ENCODE measurements at regions not wholly inside any gene's neighbourhood (a gene's known extent, or its start where the extent isn't known, plus 50 kb on each side); places are given as distances from the start of the nearest gene placed in this dataset.

DNA sequence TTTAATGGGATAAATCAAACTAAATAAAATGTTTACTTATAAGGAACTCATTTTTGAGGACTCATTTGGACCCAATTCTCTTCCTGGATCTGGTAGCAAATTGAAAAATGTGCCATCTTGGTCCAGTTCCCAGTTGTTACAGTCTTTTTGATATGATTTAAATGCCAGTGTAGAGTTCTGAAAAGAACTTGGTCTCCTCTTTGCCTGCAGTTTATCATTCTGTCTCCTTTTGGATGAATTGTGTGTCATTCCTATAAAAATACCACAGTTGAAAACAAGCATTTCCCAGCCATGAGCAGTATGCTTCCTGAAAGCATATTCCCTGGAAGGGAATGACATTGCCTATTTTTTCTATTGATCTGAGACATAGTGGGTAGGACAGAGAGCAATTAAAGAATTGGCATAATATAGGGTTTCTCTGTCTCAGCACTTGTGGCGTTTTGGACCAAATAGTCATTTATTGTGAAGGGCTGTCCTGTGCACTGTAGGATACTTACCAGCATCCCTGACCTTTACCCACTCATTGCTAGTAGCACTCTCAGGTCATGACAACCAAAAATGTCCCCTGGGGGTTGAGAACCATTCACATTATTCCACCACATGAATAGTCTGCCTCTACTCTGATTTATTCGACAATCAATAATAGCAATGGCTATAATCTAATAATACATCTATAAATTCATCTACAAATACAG is 181.8 kb downstream of the NXNL2 start:
- TF ChIP-seq, protein P1, sequence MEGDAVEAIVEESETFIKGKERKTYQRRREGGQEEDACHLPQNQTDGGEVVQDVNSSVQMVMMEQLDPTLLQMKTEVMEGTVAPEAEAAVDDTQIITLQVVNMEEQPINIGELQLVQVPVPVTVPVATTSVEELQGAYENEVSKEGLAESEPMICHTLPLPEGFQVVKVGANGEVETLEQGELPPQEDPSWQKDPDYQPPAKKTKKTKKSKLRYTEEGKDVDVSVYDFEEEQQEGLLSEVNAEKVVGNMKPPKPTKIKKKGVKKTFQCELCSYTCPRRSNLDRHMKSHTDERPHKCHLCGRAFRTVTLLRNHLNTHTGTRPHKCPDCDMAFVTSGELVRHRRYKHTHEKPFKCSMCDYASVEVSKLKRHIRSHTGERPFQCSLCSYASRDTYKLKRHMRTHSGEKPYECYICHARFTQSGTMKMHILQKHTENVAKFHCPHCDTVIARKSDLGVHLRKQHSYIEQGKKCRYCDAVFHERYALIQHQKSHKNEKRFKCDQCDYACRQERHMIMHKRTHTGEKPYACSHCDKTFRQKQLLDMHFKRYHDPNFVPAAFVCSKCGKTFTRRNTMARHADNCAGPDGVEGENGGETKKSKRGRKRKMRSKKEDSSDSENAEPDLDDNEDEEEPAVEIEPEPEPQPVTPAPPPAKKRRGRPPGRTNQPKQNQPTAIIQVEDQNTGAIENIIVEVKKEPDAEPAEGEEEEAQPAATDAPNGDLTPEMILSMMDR (IDR thresholded peaks at IDR 0.05; ENCODE audit: low read length), result no peak
- no peak for TF ChIP-seq EZH2 (IDR thresholded peaks at IDR 0.05; ENCODE audit: borderline replicate concordance, low read length)

Data from OCI-LY1 (cell line).